PC-9 (cell line): ENCODE measurements at regions not wholly inside any gene's neighbourhood (a gene's known extent, or its start where the extent isn't known, plus 50 kb on each side); places are given as distances from the start of the nearest gene placed in this dataset.

ENCODE experiments used
- BruUV-seq: library from RNA; stranded (reverse); fragments of 400-500 nt; replicated peaks from 2 replicates; lab custom pipeline; 2021; lab: Mats Ljungman, UMichigan
- CTCF ChIA-PET: fragments of 300-600 bp; sonication (Branson Sonifier 250); formaldehyde crosslinking; loops from one replicate; lab custom pipeline; 2022; ENCODE audit warnings: antibody characterized with exemption; lab: Charles Lee
- POLR2A ChIA-PET: fragments of 300-600 bp; sonication (Branson Sonifier 250); formaldehyde crosslinking; loops from one replicate; lab custom pipeline; 2022; ENCODE audit warnings: antibody characterized with exemption; ENCODE audit not compliant: unreplicated experiment; lab: Charles Lee
- DNase-seq, 2 experiments: peaks; one replicate each; pipeline versions ENCODE4 v3.0.0 to v3.0.0-alpha.2; 2015 to 2022; ENCODE audit warnings: mixed read lengths in 1 of 2
- H2AFZ ChIP-seq: fragments of 200-600 bp; sonication (generic); 2 replicates; pipeline ENCODE4 v1.8.1; 2017; ENCODE audit warnings: antibody characterized with exemption
- H3F3A ChIP-seq: fragments of 200-600 bp; sonication (generic); 2 replicates; pipeline ENCODE4 v1.8.1; 2017; ENCODE audit warnings: antibody characterized with exemption, mild to moderate bottlenecking, low read depth; ENCODE audit not compliant: insufficient read depth
- H3K27ac ChIP-seq: fragments of 200-600 bp; sonication (generic); 2 replicates; pipeline ENCODE4 v1.6.1; 2016; ENCODE audit warnings: mixed run types
- H3K27me3 ChIP-seq: fragments of 200-600 bp; sonication (generic); 2 replicates; pipeline ENCODE4 v1.6.1; 2016; ENCODE audit warnings: low read depth, mixed run types; ENCODE audit not compliant: insufficient read depth
- H3K36me3 ChIP-seq: fragments of 200-600 bp; sonication (generic); 2 replicates; pipeline ENCODE4 v1.6.1; 2016; ENCODE audit warnings: low read depth, mixed run types
- H3K4me1 ChIP-seq: fragments of 200-600 bp; sonication (generic); replicated peaks from 2 replicates; pipeline ENCODE4 v1.6.1; 2016; ENCODE audit warnings: mixed run types; ENCODE audit not compliant: insufficient read depth
- H3K4me2 ChIP-seq: fragments of 200-600 bp; sonication (generic); 2 replicates; pipeline ENCODE4 v1.6.1; 2017; ENCODE audit warnings: mixed run types
- H3K4me3 ChIP-seq: fragments of 200-600 bp; sonication (generic); 2 replicates; pipeline ENCODE4 v1.6.1; 2016; ENCODE audit warnings: mixed run types
- H3K79me2 ChIP-seq: fragments of 200-600 bp; sonication (generic); 2 replicates; pipeline ENCODE4 v1.6.1; 2017; ENCODE audit warnings: low read depth, mixed run types
- H3K9me2 ChIP-seq: fragments of 200-600 bp; sonication (generic); 2 replicates; pipeline ENCODE4 v1.8.1; 2017; ENCODE audit warnings: mild to moderate bottlenecking; ENCODE audit not compliant: insufficient read depth
- H3K9me3 ChIP-seq: fragments of 200-600 bp; sonication (generic); 2 replicates; pipeline ENCODE4 v1.8.1; 2016; ENCODE audit warnings: low read depth; ENCODE audit not compliant: insufficient read depth
- H4K20me1 ChIP-seq: fragments of 200-600 bp; sonication (generic); 2 replicates; pipeline ENCODE4 v1.8.1; 2017; ENCODE audit not compliant: insufficient read depth
- EZH2 ChIP-seq: fragments of 200-600 bp; sonication (generic); IDR thresholded peaks from 2 replicates; pipeline ENCODE4 v1.8.0; 2017; ENCODE audit warnings: antibody characterized with exemption, low read depth
- intact Hi-C: fragments of 100-400 bp; cut with micrococcal nuclease; formaldehyde crosslinking; loops from one replicate; pipeline ENCODE4 v1.10.0; 2022; ENCODE audit not compliant: unreplicated experiment
- TF ChIP-seq, protein P1 (sequence below): fragments of 200-600 bp; sonication (generic); conservative IDR thresholded peaks from 2 replicates; pipeline ENCODE4 v1.6.1; 2017; ENCODE audit warnings: mixed run types, antibody characterized with exemption, mild to moderate bottlenecking, moderate library complexity

DNA sequence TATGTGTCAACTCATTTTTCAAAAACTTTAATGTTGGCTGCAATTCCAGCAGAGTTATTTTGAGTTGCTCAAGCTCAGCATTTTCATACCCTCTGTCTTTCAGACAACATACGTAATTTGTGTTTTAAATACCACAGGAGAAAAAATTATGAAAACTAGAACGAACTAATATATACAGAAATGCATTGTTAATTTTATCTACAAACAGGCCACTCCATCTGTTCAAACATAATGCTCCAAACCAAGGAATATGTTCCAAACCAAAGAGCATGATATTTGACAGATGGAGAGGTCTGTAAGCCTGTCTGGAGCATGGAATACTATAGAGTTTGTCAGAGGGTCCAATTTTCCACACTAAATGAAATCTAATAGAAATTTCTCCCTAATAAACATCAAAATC, 536.2 kb upstream of the FSIP2 start:
- TF ChIP-seq, protein P1, sequence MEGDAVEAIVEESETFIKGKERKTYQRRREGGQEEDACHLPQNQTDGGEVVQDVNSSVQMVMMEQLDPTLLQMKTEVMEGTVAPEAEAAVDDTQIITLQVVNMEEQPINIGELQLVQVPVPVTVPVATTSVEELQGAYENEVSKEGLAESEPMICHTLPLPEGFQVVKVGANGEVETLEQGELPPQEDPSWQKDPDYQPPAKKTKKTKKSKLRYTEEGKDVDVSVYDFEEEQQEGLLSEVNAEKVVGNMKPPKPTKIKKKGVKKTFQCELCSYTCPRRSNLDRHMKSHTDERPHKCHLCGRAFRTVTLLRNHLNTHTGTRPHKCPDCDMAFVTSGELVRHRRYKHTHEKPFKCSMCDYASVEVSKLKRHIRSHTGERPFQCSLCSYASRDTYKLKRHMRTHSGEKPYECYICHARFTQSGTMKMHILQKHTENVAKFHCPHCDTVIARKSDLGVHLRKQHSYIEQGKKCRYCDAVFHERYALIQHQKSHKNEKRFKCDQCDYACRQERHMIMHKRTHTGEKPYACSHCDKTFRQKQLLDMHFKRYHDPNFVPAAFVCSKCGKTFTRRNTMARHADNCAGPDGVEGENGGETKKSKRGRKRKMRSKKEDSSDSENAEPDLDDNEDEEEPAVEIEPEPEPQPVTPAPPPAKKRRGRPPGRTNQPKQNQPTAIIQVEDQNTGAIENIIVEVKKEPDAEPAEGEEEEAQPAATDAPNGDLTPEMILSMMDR = no peak
- TF ChIP-seq EZH2 = no peak
- H3K4me3 ChIP-seq = no peak overlapping the region
- H3K4me2 ChIP-seq = no peak overlapping the region
- ChIA-PET CTCF (no interaction called here), POLR2A (no interaction called here)
- no peak for DNase-seq
- H3K79me2 ChIP-seq = no peaks in the 10 kb centered on the region
- H2AFZ ChIP-seq = no peak overlapping the region
- H4K20me1 ChIP-seq = no peaks in the 10 kb centered on the region
- no peak overlapping the region for H3K27ac ChIP-seq
- no peaks in the 10 kb centered on the region for H3F3A ChIP-seq
- H3K4me1 ChIP-seq = no peaks in the 10 kb centered on the region
- H3K36me3 ChIP-seq = no peaks in the 10 kb centered on the region
- no TSS peak for BruUV-seq
- H3K9me2 ChIP-seq = no peaks in the 10 kb centered on the region
- intact Hi-C loops = loop anchor here (10.0 kb wide), 1 partner anchor 1252 kb away; no protein-coding TSS in a partner anchor
- H3K27me3 ChIP-seq = no peaks in the 10 kb centered on the region
- H3K9me3 ChIP-seq = no peaks in the 10 kb centered on the region

DNA sequence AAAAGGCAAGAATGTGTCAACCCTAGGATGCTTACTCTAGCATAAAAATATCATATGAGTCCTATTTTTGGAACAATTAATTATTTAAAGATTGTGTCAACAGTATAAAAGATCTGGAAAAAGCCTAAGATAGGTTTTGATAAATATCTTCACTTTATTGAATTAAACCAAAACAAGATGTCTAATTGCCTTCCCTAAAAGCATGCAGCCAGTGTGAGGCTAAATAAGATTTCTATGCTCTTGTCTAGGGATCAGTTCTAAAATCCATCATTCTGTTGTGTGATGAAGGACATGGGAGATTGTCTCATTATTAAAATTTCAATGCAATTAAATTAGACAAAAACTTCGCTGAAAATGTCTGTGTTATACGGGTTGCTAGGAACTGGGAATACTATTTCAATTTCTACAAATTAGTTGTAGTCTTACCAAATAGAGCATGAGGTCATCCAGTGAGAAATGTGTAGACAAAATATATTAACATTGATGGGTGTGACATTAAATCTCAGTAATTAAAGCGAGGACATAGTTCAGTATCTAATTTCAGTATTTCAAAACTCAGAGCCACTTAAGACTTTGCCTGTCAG, 535.6 kb upstream of the FSIP2 start:
- ChIA-PET CTCF (no interaction called here), POLR2A (no interaction called here)
- TF ChIP-seq, protein P1 = no peak
- no peak for TF ChIP-seq EZH2
- Histone ChIP-seq H3K4me1 (no peaks in the 10 kb centered on the region), H3K9me3 (no peaks in the 10 kb centered on the region), H3K4me2 (no peak overlapping the region), H4K20me1 (no peaks in the 10 kb centered on the region), H3K27me3 (no peaks in the 10 kb centered on the region), H2AFZ (no peak overlapping the region), H3K36me3 (no peaks in the 10 kb centered on the region), H3K9me2 (no peaks in the 10 kb centered on the region), H3K4me3 (no peak overlapping the region), H3K79me2 (no peaks in the 10 kb centered on the region), H3K27ac (no peak overlapping the region), H3F3A (no peaks in the 10 kb centered on the region)
- BruUV-seq = no TSS peak
- intact Hi-C loops = loop anchor here (10.0 kb wide), 1 partner anchor 1252 kb away; no protein-coding TSS in a partner anchor
- DNase-seq = no peak

DNA sequence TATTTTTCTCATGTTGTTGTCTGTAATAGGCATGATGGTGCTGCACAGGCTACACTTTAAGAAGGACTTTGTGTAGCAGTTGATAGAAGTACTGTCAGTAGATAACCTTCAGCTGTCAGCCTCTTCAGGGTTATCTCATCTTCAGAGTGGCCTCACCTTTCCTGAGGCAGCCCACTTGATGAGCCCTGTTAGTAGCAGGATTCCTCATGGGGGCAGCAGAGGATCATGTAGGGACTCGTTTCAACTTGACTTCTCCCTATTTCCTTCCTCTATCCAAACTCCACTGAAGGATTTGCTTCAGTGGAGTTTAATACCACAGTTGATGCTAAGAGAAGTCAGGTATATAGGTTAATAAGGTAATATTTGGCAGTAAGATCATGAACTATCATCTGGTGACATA, 530.3 kb upstream of the FSIP2 start:
- Histone ChIP-seq H3K27ac (no peak overlapping the region), H3K9me2 (no peaks in the 10 kb centered on the region), H3K27me3 (no peaks in the 10 kb centered on the region), H3K79me2 (no peaks in the 10 kb centered on the region), H3K4me2 (no peak overlapping the region), H3K9me3 (no peaks in the 10 kb centered on the region), H4K20me1 (no peaks in the 10 kb centered on the region), H3F3A (no peaks in the 10 kb centered on the region; the same call in 1 of the 2 replicates), H3K36me3 (no peaks in the 10 kb centered on the region), H3K4me1 (no peaks in the 10 kb centered on the region), H3K4me3 (no peak overlapping the region), H2AFZ (no peak overlapping the region)
- ChIA-PET CTCF (no interaction called here), POLR2A (no interaction called here)
- TF ChIP-seq, protein P1 = peak; percentile 57; the same call in 1 of the 2 replicates
- no peak for TF ChIP-seq EZH2
- intact Hi-C loops = loop anchor here (10.0 kb wide), 1 partner anchor 1247 kb away; no protein-coding TSS in a partner anchor
- no TSS peak for BruUV-seq
- peak in 1 of 2 experiments; percentile 6 for DNase-seq
